ENCODE measurements at regions not wholly inside any gene's neighbourhood (a gene's known extent, or its start where the extent isn't known, plus 50 kb on each side); places are given as distances from the start of the nearest gene placed in this dataset.

GRCh38 chr2:183630964-183631363 lies 506.7 kb downstream of the NUP35 start:
- Histone ChIP-seq H3K36me3 (no peaks in the 10 kb centered on the region), H3K27ac (no peak overlapping the region), H3K9me3 (no peaks in the 10 kb centered on the region), H3K4me3 (no peak overlapping the region), H3K27me3 (no peaks in the 10 kb centered on the region), H3K4me1 (no peaks in the 10 kb centered on the region)
- TF ChIP-seq EP300 (IDR thresholded peaks at IDR 0.05), result no peak
- TF ChIP-seq, protein P1, sequence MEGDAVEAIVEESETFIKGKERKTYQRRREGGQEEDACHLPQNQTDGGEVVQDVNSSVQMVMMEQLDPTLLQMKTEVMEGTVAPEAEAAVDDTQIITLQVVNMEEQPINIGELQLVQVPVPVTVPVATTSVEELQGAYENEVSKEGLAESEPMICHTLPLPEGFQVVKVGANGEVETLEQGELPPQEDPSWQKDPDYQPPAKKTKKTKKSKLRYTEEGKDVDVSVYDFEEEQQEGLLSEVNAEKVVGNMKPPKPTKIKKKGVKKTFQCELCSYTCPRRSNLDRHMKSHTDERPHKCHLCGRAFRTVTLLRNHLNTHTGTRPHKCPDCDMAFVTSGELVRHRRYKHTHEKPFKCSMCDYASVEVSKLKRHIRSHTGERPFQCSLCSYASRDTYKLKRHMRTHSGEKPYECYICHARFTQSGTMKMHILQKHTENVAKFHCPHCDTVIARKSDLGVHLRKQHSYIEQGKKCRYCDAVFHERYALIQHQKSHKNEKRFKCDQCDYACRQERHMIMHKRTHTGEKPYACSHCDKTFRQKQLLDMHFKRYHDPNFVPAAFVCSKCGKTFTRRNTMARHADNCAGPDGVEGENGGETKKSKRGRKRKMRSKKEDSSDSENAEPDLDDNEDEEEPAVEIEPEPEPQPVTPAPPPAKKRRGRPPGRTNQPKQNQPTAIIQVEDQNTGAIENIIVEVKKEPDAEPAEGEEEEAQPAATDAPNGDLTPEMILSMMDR (IDR thresholded peaks at IDR 0.05), result no peak
- no peak for TF ChIP-seq POLR2A (IDR thresholded peaks at IDR 0.05)
- no peak for TF ChIP-seq POLR2AphosphoS5 (IDR thresholded peaks at IDR 0.05)
- 77% methylated on average over 2 of the region's 2 CpGs for WGBS
- DNase-seq (ENCODE audit: low spot score in 2 of 2), result no peak

GRCh38 chr2:183656121-183656520 lies 531.9 kb downstream of the NUP35 start:
- WGBS, result 58% methylated on average over 1 of the region's 1 CpG
- TF ChIP-seq POLR2A (IDR thresholded peaks at IDR 0.05), result no peak
- TF ChIP-seq EP300 (IDR thresholded peaks at IDR 0.05), result no peak
- no peak for TF ChIP-seq POLR2AphosphoS5 (IDR thresholded peaks at IDR 0.05)
- TF ChIP-seq, protein P1 (IDR thresholded peaks at IDR 0.05), result no peak
- Histone ChIP-seq H3K27ac (no peak overlapping the region), H3K36me3 (no peaks in the 10 kb centered on the region), H3K9me3 (no peaks in the 10 kb centered on the region), H3K4me1 (no peaks in the 10 kb centered on the region), H3K27me3 (no peaks in the 10 kb centered on the region), H3K4me3 (no peak overlapping the region)
- DNase-seq (ENCODE audit: low spot score in 2 of 2), result no peak

GRCh38 chr2:183665425-183665824 lies 541.2 kb downstream of the NUP35 start:
- TF ChIP-seq, protein P1 (IDR thresholded peaks at IDR 0.05), result no peak
- Histone ChIP-seq H3K36me3 (no peaks in the 10 kb centered on the region), H3K27me3 (no peaks in the 10 kb centered on the region), H3K4me1 (no peaks in the 10 kb centered on the region), H3K4me3 (no peak overlapping the region), H3K27ac (no peak overlapping the region), H3K9me3 (no peaks in the 10 kb centered on the region)
- 31% methylated on average over 3 of the region's 3 CpGs for WGBS
- no peak for DNase-seq (ENCODE audit: low spot score in 2 of 2)

DNA sequence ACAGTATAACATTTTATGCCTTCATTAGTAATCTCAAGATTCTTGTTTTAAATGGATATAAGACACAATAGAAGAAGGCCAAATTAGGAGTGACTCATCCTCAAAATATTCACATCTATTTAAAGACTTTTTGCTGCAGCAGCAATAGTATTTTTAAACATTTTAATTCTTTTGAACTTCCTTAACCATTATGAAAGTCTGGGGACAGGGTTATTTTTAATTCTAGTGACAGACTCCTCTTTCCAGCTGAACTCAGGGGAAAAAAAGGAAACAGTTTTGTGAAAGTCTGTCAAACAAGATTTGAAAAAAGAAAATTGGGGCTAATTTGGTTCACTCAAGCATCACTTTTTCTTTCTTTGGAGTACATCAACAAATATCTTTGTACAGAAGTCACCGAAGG lies 541.8 kb downstream of the NUP35 start:
- no peak for DNase-seq (ENCODE audit: low spot score in 2 of 2)
- H3K27ac ChIP-seq, result no peak overlapping the region
- H3K9me3 ChIP-seq, result no peaks in the 10 kb centered on the region
- no peaks in the 10 kb centered on the region for H3K27me3 ChIP-seq
- no peaks in the 10 kb centered on the region for H3K36me3 ChIP-seq
- H3K4me1 ChIP-seq, result no peaks in the 10 kb centered on the region
- no peak for TF ChIP-seq POLR2A (IDR thresholded peaks at IDR 0.05)
- TF ChIP-seq, protein P1 (IDR thresholded peaks at IDR 0.05), result no peak
- no peak for TF ChIP-seq EP300 (IDR thresholded peaks at IDR 0.05)
- no peak for TF ChIP-seq POLR2AphosphoS5 (IDR thresholded peaks at IDR 0.05)
- 60% methylated on average over 1 of the region's 1 CpG for WGBS
- H3K4me3 ChIP-seq, result no peak overlapping the region

- H3K4me3 ChIP-seq, result no peak overlapping the region
- no peaks in the 10 kb centered on the region for H3K4me1 ChIP-seq
- H3K36me3 ChIP-seq, result no peaks in the 10 kb centered on the region
- TF ChIP-seq, protein P1 (IDR thresholded peaks at IDR 0.05), result no peak
- TF ChIP-seq POLR2AphosphoS5 (IDR thresholded peaks at IDR 0.05) (no peak), EP300 (IDR thresholded peaks at IDR 0.05) (no peak), POLR2A (IDR thresholded peaks at IDR 0.05) (no peak)
- DNase-seq (ENCODE audit: low spot score in 2 of 2), result no peak
- WGBS, result 78% methylated on average over 2 of the region's 2 CpGs
- H3K27me3 ChIP-seq, result no peaks in the 10 kb centered on the region
- no peaks in the 10 kb centered on the region for H3K9me3 ChIP-seq
- H3K27ac ChIP-seq, result no peak overlapping the region
These were observed 547.0 kb downstream of the NUP35 start for GRCh38 chr2:183671233-183671632.

All from suprapubic skin (tissue), 4 donors.